GM23248 (cell line): ENCODE measurements at regions not wholly inside any gene's neighbourhood (a gene's known extent, or its start where the extent isn't known, plus 50 kb on each side); places are given as distances from the start of the nearest gene placed in this dataset.

Source experiments
- EZH2 ChIP-seq: fragments of 200-600 bp; sonication (generic); IDR thresholded peaks from 2 replicates; pipeline ENCODE4 v1.6.1; 2018; ENCODE audit warnings: antibody characterized with exemption, mild to moderate bottlenecking; ENCODE audit not compliant: insufficient read depth, poor library complexity, severe bottlenecking
- EZH2phosphoT487 ChIP-seq: fragments of 200-600 bp; sonication (generic); IDR thresholded peaks from 2 replicates; pipeline ENCODE4 v1.6.1; 2018; ENCODE audit warnings: antibody characterized with exemption, moderate library complexity, mild to moderate bottlenecking, low read depth; ENCODE audit not compliant: insufficient read depth

GRCh38 chr11:112734207-112734606 is 227.0 kb upstream of the NCAM1 start:
- TF ChIP-seq EZH2 (no peak), EZH2phosphoT487 (no peak)
